ENCODE measurements at regions not wholly inside any gene's neighbourhood (a gene's known extent, or its start where the extent isn't known, plus 50 kb on each side); places are given as distances from the start of the nearest gene placed in this dataset.

DNA sequence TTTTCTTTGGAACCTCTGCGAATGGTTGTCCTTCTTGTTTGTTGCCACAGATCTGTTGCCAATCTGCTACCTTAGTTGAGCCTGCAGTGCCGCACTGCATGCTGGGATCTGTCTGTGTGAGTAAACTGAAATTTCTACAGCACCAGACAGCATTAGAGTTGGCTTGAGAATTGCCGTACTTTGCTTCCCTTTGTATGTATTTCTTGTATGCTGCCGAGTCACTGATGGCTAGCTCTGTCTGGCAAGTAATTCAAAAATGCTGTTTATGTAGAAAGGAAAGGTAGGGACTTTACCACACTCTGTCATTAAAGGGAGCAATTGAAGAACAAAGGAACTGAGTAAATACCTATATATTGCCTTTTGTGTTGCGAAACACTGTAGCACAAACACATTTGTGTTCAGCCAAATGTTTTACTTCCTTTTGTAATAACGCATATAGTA is 857.4 kb downstream of the USP25 start:
- peak; percentile 97 for DNase-seq (ENCODE audit: low spot score)

DNA sequence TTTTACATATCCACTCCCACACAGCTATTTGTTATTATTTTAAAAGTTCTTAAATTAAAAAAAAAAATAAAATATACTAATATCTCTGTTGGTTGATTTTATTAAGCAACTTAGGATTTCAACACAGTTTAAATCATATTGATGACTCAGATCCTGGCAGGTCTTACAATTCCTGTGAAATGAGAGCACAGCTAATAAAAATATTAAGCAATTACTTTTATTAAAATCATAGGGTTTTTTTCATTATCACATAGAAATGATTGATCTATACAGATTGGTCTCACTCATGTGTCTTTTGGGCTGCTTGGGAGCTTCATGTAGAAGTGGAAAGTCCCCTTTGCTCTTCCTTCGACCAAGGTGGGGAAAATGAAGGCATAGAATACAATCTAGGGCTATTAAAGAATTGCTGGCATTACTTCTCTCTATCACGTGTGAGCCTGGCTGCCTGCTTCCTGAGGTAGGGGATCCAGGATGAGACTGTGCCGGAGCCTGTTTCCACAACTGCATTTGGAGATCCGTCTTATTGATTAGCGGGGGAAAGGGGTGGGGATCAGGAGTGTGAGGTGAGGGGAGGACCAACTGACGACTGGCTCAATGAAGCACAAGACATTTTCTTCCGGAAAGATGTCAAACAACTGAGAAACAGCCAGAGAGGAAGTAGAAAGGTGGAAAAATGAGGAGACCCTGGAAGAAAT is 858.0 kb downstream of the USP25 start:
- DNase-seq (ENCODE audit: low spot score): no peak

DNA sequence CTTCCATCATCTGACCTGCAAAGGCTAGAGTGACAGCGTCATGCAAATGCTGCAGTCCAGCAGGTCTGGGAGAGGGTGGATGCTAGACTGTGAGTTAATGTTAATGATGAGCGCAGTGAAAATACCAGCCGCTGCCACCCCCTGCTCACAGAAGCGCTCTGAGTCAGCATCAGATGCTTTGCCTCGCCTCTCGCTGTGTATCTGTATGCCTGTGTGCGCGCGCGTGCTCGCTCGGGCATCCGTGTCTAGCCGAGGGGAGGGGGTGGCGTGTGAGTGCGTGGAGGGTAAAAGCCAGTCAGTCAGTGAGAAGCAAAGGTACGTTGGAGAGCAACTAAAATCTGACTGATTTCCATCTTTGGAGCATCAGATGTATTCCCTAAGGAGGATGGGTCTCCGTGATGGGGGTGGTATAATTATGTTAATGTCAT is 858.7 kb downstream of the USP25 start:
- peak; percentile 96 for DNase-seq (ENCODE audit: low spot score)

DNA sequence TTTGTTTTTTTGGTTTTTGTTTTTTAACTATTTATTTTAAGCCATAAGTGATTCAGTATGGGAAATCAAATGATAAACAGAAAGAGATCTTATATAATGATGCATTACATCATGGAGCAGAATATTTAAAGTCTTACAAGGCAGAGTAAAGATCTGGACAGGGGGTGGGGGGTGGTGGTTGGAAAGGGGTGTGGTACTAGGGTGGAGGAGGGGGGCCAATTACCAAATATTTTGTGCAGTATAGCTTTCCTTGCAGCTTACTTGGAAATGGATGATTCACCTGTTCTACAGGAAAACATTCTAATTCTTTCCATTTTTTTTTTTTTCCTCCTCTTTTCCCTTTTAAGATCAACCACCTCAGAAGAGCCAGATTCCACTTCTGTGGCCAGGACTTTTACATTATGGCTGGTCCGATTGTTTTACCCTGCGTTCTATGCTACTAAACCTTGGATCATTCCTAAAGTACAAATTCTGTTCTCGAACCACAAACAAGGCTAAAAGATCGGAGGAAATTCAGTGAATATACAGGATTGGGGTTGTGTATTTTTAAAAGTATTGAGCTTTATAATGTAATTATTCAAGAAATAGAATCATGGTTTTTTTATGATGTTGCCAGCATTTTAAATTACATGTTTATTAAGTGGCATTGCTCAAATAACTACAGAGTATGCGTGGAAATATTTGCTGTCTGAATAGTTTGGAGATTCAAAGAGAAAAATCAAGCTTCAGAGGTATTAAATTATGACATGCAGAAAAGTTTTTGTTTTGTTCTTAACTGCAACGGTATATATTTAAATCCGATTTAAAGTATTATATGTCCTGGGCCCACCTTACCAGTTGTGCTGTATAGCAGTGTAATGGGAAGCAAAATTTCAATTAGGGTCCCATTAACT is 859.5 kb downstream of the USP25 start:
- DNase-seq (ENCODE audit: low spot score): peak; percentile 55

DNA sequence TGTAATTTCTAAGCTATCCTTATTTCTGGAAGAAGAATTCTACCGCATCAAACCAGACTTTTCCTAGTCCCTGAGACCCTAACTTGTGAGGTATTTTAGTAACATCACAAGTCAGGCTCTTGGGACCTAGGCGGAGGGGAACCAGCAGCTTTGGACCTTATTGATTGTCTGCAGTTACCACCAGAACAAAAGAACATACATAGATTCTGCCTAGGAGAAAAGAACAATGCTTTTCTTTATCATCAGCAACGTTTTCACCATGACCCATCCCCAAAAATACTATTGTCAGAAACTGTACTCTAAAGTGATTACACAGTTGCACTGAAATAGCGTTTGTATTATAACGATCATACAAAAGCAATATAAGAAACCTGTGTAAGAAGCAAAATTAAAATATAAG is 860.4 kb downstream of the USP25 start:
- DNase-seq (ENCODE audit: low spot score): peak; percentile 40

DNA sequence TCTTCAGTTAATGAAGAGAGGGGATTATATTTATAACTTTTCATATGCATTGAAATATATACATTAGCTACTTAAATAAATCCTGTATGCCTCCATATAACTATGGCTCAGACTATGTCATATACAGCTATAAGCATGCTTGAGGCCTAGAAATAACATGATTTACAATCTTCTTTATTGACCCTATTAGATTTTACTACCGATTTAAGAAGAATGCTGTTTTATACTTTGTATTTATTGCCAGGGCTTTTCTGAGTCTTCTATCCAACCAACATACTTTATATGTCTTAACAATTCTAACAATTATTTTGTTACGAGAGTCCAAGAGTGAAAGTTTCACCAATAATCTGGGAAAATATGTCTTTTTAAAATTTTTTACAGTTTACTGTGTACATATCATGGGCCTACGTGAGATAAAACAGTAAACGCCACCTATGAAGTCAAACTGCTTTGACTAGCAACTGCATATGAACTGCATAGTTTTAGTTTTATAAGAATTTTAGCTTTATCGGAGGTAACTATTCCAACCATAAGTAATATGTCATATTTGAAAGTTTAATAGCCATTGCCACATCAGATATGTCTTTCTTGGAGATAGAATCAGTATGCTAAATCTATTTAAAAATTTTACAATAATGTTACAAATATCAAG is 861.0 kb downstream of the USP25 start:
- no peak for DNase-seq (ENCODE audit: low spot score)

DNA sequence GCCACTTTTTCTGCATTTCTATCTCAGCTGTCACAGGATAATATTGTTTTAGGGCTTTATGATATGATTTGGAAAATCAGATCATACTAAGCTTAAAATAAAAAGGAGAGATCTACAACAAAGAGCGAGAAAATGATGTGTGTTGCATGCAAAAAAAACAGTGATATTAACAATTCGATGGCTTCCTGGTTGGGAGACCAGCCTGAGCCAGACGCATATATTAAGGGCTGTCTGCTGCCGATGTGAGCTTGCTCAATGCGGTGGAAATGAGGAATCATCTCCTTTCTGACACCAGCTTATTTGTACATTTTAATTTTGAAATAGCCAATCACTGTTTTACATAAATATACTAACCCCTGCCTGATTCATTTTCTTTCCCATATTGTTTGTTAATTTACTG is 862.6 kb downstream of the USP25 start:
- DNase-seq (ENCODE audit: low spot score): no peak

DNA sequence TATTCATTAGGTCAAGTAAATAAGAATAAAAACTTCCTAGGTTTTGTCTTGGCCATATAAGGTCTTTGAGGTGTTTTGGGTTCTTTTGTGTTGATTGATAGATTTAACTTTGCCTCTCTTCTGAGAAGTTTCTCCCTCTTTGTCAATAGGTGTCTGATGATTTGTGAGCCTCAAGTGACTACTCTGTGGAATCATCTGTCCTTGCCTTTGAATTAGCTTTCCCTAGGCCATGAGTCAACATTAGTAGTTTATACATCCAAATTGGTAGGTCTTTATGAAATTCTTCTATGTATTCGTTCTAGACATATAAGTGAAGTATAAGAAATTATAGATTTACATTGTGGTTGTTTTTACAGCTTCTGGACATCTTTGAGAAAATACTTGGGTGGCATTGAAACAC is 864.4 kb downstream of the USP25 start:
- DNase-seq (ENCODE audit: low spot score): no peak

DNA sequence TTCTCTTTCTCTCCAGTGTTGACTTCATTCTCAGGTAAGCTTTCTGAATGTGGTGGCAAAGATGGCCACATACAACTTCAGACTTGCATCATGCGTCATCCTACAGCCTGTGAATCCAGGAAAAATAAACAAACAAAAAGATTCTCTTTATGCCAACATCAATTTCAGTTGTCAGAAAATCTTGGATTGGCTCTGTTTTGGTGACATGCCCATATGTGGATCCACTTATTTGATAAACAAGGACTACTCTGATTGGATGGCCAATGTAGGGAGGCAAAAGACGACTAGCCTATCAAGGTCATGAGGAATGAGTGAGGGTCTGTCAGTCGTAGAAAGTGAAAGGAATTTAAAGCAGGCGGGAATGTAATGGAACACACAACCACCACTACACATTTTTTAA is 866.6 kb downstream of the USP25 start:
- no peak for DNase-seq (ENCODE audit: low spot score)

DNA sequence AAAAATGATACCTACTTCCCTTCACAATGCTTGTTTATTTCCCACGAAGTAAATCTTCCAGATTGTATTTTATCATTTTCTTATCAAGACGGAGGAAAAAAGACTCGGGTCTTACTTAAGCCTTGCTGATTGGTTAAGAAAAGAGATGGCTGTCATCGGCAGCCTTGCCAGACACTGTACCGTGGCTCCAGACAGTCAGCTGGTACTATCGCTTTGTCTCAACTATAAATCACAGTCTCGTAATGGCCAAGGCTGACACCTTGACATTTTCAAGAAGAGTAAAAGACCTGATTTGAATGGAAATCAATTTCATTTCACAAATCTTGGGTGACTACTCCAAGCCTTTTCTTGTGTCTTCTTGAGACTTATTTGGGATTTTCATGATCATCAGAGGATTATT is 868.0 kb downstream of the USP25 start:
- no peak for DNase-seq (ENCODE audit: low spot score)

DNA sequence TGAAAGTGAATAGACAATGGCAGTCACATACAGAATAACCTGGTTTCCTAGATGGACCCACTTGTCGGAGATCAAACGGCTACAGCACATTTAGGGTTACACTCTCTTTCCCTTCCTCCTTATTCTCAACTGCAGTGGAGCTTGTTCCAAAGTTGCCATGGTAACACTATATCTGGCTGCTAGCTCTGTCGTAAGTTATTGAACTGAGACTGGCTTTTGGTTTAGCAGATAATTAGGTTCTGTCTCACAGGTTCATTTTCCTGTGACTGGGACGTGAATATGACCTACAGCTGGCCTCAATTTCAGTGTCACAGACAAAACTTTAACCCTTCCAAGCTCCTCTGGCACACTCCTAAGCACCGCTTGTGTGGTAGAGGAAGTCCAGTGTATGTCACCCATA is 875.8 kb downstream of the USP25 start:
- peak; percentile 25 for DNase-seq (ENCODE audit: low spot score)

DNA sequence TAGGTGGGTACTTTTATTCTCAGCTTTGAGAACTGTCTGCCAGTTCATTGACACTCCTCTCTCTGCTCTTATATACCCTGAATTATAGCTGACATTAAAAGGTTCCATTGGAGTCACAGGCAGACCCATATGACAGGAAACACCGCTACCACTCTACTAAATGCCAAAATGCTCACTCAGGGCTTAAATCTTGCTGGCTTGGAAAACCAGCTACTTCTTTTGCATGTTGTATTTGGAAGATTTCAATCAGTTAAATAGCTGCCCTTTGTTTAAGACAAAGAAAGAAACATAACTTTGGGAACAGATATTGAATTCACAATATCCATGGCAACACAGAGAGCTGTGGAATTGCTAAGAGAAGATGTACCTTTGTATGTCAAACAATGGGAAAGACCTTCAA is 876.5 kb downstream of the USP25 start:
- DNase-seq (ENCODE audit: low spot score): no peak

DNA sequence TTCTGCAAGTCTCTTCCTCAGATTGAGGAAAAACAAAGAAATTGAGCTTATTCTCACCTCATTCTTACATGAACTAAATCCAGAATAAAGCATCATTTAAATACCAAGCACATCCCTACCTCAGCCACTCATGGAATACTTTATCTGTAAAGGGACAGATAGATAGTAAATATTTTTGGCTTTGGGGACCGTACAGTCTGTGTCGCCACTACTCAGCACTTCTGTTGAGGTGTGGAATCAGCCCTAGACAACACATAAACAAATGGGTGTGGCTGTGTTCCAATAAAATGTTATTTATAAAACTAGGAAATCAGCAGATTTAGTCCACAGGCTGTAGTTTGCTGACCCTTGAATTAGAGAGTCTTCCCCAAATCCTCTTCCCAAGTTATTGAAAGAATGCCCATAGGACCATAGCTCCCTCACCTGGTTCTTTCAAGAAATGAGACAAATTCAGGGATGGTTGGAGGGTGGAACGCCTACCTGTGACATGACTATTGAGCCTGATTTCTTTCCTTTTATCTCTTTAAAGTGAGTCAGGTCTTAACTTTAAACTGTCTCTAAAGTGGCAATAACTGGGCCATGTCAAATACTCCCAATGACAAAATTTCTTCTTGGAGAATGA is 878.5 kb downstream of the USP25 start:
- peak; percentile 50 for DNase-seq (ENCODE audit: low spot score)

DNA sequence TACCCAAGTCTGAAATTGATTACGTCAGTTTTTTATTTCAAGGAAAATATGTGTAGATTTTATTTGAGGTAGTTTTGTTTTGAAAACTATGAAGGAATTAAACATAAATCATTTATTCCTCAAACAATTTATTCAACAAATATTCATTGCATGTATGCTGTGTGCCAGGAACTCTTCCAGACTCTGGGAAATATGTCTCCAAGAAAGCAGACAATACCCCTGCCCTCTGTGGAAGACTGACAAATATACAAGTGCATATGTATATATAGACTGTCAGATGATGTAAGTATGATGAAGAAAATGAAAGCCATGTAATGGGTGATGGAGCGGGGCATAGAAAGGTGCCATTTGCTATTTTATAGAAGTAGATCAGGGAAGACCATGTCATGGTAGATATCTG is 889.5 kb downstream of the USP25 start:
- no peak for DNase-seq (ENCODE audit: low spot score)

DNA sequence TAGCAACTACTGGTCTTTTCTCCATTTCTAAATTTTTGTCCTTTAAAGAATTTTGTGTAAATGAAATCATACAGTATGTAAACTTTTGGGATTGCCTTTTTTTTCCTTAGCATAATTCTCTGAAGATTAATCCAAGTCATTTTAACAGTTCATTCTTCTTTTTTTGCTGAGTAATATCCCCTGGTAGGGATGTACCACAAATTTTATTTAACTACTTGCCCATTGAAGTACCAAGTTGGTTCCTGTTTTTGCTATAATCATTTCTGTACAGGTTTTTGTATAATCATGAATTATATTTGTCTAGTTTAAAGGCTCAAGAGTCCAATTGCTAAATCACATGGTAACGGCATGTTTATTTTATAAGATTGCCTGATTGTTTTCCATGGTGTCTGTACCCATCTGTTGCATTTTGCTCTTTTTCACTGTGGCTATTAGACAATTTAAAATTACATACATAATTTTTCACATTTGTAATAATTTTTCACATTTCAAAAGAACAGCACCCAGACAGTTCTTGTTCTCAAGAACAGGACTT is 891.1 kb downstream of the USP25 start:
- no peak for DNase-seq (ENCODE audit: low spot score)

DNA sequence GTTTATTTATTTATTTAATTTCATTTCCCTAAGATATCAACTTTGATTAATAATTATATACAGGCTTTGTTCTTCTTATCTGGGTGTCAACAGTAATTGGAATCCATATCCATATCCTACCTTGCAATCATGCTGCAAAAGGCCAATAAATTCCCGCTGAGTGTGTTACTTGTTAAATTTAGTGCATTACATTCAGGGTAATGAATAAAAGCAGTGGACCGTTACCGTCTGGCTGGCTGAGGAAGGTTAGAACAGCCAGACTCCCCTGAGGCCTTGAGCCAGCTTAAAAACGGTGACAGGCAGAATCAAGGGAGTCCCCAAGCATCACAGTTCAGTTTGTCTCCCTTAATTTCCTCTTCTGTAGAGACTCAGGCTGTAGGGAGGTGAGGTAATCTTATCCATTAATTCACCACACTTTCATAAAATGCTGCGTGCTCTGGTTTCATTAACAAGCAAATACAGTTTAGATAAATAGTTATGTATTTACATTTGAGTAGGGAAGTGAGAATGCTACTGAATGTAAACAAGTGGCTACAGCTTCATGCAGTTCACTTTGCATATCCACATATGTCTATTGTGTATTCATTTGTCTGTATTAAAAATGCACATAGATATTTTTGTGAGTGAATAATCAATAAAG is 888.2 kb upstream of the CXADR start:
- DNase-seq (ENCODE audit: low spot score): peak; percentile 14

DNA sequence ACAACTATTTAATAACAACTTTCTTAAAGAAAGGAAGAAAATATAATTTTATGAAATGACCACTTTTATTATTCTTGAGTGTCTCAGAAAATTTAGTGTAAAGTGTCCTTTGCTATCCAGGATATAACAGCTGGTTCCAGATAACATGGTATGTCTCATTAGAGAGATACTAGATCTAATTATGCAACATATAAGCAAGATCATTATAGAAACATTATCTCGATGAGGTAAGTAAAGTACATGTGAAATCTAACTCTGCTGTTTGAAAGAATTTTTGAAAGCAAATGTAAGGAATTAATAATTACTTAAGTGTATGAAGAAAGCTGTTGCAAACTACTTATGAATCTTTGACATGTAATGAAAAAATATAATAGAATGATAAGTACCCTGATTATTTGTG is 887.4 kb upstream of the CXADR start:
- DNase-seq (ENCODE audit: low spot score): no peak

DNA sequence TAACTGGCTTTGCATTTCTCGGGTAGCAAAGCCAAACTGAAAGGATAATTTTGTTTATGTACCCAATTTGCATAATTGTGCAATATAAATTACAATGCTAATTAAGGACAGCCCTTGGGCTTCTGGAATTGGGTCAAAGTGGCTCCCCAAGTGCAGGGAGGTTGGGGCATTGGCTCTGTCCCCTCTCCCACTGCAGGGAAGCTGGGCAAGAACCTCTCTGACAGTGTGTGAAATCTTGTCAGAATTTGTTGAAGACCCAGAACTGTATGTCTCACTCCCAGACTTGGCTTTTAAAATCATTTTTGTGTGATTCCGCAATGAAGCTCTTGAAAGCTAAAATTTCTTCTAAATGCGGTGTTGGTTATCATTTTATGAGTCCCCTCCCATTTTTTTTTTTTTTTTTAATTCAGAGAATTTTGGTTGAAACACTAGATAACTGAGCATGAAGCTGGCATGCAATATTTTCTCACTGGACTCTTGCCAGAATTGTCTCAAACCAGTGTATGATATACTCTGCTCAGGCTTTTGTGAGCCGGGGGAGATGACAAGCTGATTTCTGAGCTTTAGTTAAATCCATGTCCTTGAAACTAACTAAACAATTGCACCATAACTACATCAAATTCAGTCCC is 878.9 kb upstream of the CXADR start:
- DNase-seq (ENCODE audit: low spot score): peak; percentile 47

DNA sequence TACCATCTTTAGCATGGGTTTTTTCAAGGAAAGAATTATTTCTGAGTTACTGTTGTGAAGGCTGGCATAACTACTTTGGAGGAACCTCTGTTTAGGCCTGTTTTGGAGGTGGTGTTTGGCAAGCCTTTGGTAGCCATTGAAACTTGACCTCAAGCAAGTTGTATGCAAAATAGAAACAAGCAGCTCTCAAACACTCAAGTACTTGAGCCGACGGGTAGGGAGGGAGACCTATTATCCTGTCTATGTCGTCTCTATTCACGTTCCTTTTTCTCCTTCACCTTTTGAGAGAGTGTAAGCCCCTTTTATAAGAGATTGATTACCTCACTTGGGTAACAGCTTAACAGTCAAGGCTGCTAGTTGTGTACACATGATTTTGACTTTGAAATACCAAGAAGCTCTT is 878.3 kb upstream of the CXADR start:
- DNase-seq (ENCODE audit: low spot score): no peak

DNA sequence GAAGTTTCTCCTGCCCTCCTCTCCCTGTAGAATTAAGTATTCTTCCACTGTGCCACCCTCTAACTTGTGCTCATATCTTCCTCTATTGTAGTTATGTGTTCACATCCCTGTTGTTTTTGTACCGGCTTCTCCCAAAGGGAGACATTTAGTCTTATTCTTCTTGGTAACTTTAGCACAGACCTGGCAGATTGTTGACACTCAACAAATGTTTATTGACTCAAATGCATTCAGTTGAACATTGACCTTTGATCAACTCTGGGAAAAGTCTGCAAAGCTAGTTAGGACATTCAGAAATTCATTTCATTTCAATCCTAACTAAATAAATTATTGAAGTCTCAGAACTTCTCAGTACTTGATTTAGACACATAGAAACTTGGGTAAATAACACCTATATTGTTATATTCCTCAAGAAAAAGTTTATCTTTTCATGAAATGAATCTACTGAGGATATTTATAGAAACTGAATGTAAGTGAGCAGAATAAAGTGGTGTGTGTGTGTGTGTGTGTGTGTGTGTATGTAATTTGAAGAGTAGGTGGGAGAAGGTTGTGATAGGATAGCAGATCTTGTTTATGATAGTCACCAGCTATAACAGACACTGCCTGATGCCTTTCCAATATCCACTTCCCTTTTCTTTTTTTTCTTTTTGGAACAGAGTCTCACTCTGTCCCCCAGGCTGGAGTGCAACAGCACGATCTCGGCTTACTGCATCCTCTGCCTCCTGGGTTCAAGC is 872.4 kb upstream of the CXADR start:
- DNase-seq (ENCODE audit: low spot score): no peak

DNA sequence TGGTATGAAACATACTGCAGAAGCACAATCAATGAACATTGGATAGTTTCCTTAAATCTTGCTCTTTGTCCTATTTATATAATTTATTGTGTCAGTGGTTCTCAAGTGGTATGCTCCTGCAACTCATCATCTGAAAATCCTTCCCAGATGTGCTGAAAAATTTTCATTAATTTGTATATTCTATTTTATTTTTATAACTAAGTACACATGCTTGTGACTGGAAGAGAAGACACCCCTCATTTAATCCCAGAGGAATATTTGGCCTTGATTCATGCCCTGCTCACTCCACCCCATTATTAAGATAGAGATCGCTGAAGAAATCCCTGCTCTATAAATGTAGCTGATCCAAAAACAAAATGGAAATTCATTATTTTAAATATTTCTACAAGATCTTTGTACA is 870.5 kb upstream of the CXADR start:
- DNase-seq (ENCODE audit: low spot score): no peak

Measured in cerebellar cortex (tissue), 1 donor.